ENCODE measurements at regions not wholly inside any gene's neighbourhood (a gene's known extent, or its start where the extent isn't known, plus 50 kb on each side); places are given as distances from the start of the nearest gene placed in this dataset.

- ChIA-PET CTCF (no interaction called here), POLR2A (no interaction called here)
These were observed 52.3 kb upstream of the ADAMTS9 start for GRCh38 chr3:64739971-64740631.

All from activated CD8-positive, alpha-beta memory T cell treated with anti-CD3 and anti-CD28 coated beads for 36 hours (primary cell).